ENCODE measurements at regions not wholly inside any gene's neighbourhood (a gene's known extent, or its start where the extent isn't known, plus 50 kb on each side); places are given as distances from the start of the nearest gene placed in this dataset.

GRCh38 chr2:18049325-18049724, 170.9 kb downstream of the KCNS3 start:
- Histone ChIP-seq H3K36me3 (replicated peaks in 1 of 2) (no peaks in the 10 kb centered on the region), H3K9me3 (replicated peaks in 1 of 3) (no peaks in the 10 kb centered on the region), H3K27ac (no peak overlapping the region), H3K4me1 (replicated peaks in 1 of 2) (no peaks in the 10 kb centered on the region), H3K27me3 (no peaks in the 10 kb centered on the region), H3K4me3 (no peak overlapping the region)
- intact Hi-C loops (cut with DNase I): no loop called here
- TF ChIP-seq POLR2A (IDR thresholded peaks at IDR 0.05): no peak
- TF ChIP-seq, protein P1, sequence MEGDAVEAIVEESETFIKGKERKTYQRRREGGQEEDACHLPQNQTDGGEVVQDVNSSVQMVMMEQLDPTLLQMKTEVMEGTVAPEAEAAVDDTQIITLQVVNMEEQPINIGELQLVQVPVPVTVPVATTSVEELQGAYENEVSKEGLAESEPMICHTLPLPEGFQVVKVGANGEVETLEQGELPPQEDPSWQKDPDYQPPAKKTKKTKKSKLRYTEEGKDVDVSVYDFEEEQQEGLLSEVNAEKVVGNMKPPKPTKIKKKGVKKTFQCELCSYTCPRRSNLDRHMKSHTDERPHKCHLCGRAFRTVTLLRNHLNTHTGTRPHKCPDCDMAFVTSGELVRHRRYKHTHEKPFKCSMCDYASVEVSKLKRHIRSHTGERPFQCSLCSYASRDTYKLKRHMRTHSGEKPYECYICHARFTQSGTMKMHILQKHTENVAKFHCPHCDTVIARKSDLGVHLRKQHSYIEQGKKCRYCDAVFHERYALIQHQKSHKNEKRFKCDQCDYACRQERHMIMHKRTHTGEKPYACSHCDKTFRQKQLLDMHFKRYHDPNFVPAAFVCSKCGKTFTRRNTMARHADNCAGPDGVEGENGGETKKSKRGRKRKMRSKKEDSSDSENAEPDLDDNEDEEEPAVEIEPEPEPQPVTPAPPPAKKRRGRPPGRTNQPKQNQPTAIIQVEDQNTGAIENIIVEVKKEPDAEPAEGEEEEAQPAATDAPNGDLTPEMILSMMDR (IDR thresholded peaks at IDR 0.05): no peak
- no peak for DNase-seq
- 63 to 89% (median 76%) methylated on average over 3 to 4 of the region's 4 CpGs for WGBS, 4 donors

GRCh38 chr2:18047896-18048657, 169.6 kb downstream of the KCNS3 start:
- no peak for TF ChIP-seq POLR2A (IDR thresholded peaks at IDR 0.05)
- TF ChIP-seq, protein P1 (IDR thresholded peaks at IDR 0.05): no peak
- no peak overlapping the region for H3K4me3 ChIP-seq
- intact Hi-C loops (cut with DNase I): no loop called here
- no peak overlapping the region for H3K27ac ChIP-seq
- DNase-seq: no peak
- no peaks in the 10 kb centered on the region for H3K27me3 ChIP-seq
- H3K36me3 ChIP-seq (replicated peaks in 1 of 2): no peaks in the 10 kb centered on the region
- no peaks in the 10 kb centered on the region for H3K4me1 ChIP-seq (replicated peaks in 1 of 2)
- H3K9me3 ChIP-seq (replicated peaks in 1 of 3): no peaks in the 10 kb centered on the region
- 67 to 75% (median 72%) methylated on average over 10 of the region's 10 CpGs for WGBS, 4 donors

DNA sequence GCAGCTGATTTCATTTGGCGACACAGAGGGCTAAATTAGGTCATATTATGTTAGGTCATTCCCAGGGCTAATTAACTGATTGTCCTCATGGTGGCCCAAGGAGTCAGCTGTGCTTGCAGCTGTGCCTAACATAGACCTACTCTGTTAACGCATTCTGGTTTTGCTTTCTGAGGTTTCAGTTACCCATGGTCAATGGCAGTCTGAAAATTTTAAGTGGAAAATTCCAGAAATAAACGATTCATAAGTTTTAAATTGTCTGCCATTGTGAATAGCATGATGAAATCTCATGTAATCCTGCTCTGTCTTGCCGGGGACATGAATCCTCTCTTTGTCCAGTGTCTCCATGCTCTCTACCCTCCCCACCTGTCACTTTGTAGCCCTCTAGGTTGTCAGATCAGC, 168.7 kb downstream of the KCNS3 start:
- Histone ChIP-seq H3K27me3 (no peaks in the 10 kb centered on the region), H3K4me1 (replicated peaks in 1 of 2) (no peaks in the 10 kb centered on the region), H3K9me3 (replicated peaks in 1 of 3) (no peaks in the 10 kb centered on the region), H3K4me3 (no peak overlapping the region), H3K36me3 (replicated peaks in 1 of 2) (no peaks in the 10 kb centered on the region), H3K27ac (no peak overlapping the region)
- 64 to 73% (median 70%) methylated on average over 4 of the region's 4 CpGs for WGBS, 4 donors
- TF ChIP-seq, protein P1 (IDR thresholded peaks at IDR 0.05): no peak
- no peak for TF ChIP-seq POLR2A (IDR thresholded peaks at IDR 0.05)
- intact Hi-C loops (cut with DNase I): no loop called here
- no peak for DNase-seq

GRCh38 chr2:18046558-18047212, 168.2 kb downstream of the KCNS3 start:
- H3K9me3 ChIP-seq (replicated peaks in 1 of 3): no peaks in the 10 kb centered on the region

More at GRCh38 chr2:18046558-18047212, 168.2 kb downstream of the KCNS3 start:
- peak in 2 of 7 donors; percentile 12 to 15 for DNase-seq
- Histone ChIP-seq H3K4me3 (no peak overlapping the region), H3K4me1 (replicated peaks in 1 of 2) (no peaks in the 10 kb centered on the region), H3K36me3 (replicated peaks in 1 of 2) (no peaks in the 10 kb centered on the region), H3K27me3 (no peaks in the 10 kb centered on the region), H3K27ac (no peak overlapping the region)
- intact Hi-C loops (cut with DNase I): no loop called here
- TF ChIP-seq, protein P1 (IDR thresholded peaks at IDR 0.05): no peak
- no peak for TF ChIP-seq POLR2A (IDR thresholded peaks at IDR 0.05)
- 69 to 75% (median 72%) methylated on average over 1 to 3 of the region's 3 CpGs for WGBS, 4 donors
